ENCODE measurements at regions not wholly inside any gene's neighbourhood (a gene's known extent, or its start where the extent isn't known, plus 50 kb on each side); places are given as distances from the start of the nearest gene placed in this dataset.

DNA sequence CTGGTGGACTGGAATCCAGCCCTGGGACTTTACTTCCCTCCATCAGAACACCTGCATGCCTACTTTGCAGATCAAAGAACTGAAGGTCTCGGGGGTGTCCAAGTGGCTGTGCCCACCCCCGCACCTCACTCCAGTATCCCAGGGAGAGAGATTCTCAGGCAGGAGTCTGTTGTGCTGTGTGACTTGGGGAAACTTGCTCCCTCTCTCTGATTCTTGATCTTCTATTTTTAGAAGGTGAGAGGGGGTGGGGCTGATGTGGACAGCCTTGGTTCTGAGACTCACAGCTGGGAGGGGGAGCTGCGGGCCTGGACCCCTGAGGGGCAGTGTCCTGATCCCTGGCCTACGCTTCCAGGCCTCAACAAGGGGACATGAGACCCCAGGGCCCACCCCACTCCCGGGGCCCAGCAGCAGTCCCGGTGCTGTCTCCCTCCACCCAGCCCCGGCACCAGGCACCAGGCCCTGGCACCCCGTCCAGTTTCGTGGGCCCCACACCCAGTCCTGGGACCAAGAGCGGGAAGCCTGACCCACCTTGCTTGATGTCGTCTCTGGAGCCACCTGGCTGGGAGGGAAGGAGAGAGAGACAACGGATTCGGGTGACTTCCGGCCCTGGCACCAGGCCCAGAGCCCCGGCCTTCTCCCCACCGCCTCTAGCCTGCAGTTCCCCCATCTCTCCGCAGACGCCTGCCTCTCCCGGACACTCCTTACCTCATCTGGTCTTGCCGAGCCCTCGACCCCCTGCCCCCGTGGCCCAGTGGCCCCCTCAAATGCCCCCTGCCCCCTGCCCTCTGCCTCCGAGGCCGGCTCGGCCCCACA is 74.0 kb upstream of the SPTLC1 start:
- TF ChIP-seq, protein P1, sequence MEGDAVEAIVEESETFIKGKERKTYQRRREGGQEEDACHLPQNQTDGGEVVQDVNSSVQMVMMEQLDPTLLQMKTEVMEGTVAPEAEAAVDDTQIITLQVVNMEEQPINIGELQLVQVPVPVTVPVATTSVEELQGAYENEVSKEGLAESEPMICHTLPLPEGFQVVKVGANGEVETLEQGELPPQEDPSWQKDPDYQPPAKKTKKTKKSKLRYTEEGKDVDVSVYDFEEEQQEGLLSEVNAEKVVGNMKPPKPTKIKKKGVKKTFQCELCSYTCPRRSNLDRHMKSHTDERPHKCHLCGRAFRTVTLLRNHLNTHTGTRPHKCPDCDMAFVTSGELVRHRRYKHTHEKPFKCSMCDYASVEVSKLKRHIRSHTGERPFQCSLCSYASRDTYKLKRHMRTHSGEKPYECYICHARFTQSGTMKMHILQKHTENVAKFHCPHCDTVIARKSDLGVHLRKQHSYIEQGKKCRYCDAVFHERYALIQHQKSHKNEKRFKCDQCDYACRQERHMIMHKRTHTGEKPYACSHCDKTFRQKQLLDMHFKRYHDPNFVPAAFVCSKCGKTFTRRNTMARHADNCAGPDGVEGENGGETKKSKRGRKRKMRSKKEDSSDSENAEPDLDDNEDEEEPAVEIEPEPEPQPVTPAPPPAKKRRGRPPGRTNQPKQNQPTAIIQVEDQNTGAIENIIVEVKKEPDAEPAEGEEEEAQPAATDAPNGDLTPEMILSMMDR (IDR thresholded peaks at IDR 0.05; ENCODE audit: control extremely low read depth in 1 of 3, insufficient read depth in 1 of 3, low read depth in 1 of 3, low read length in 3 of 3), result no peak
- TF ChIP-seq TEAD4 (IDR thresholded peaks at IDR 0.05; ENCODE audit: low read depth, low read length), result no peak

All from H1 (cell line).